KBM-7 (cell line): ENCODE measurements at regions not wholly inside any gene's neighbourhood (a gene's known extent, or its start where the extent isn't known, plus 50 kb on each side); places are given as distances from the start of the nearest gene placed in this dataset.

ENCODE experiments used
- DNase-seq: peaks from one replicate; pipeline ENCODE4 v3.0.0-alpha.2; 2015
- in situ Hi-C: fragments of 300-500 bp; cut with MboI; formaldehyde crosslinking; loops from 2 replicates; pipeline ENCODE4 v1.14.3; 2020; ENCODE audit warnings: low sequenced_read_pairs, low pct_unique_long_range_greater_than_20kb, mixed read lengths

- DNase-seq: no peak
- in situ Hi-C loops: no loop called here
Measured at GRCh38 chr4:11904846-11905739, 476.4 kb upstream of the HS3ST1 start.

GRCh38 chr4:11904117-11904535 is 475.4 kb upstream of the HS3ST1 start:
- DNase-seq: no peak
- in situ Hi-C loops: no loop called here

- in situ Hi-C loops: no loop called here
- DNase-seq: no peak
Measured at GRCh38 chr4:11901089-11901488, 472.4 kb upstream of the HS3ST1 start.

- in situ Hi-C loops: no loop called here
- DNase-seq: no peak
Measured at GRCh38 chr4:11900359-11900758, 471.7 kb upstream of the HS3ST1 start.

- in situ Hi-C loops: no loop called here
- DNase-seq: no peak
Measured at GRCh38 chr4:11898796-11899195, 470.1 kb upstream of the HS3ST1 start.

GRCh38 chr4:11895766-11896165 is 467.1 kb upstream of the HS3ST1 start:
- in situ Hi-C loops: no loop called here
- DNase-seq: no peak

- in situ Hi-C loops: no loop called here
- DNase-seq: no peak
Measured at GRCh38 chr4:11894977-11895376, 466.3 kb upstream of the HS3ST1 start.

GRCh38 chr4:11894221-11894620 is 465.5 kb upstream of the HS3ST1 start:
- no peak for DNase-seq
- in situ Hi-C loops: no loop called here

- no peak for DNase-seq
- in situ Hi-C loops: no loop called here
Measured at GRCh38 chr4:11889099-11889498, 460.4 kb upstream of the HS3ST1 start.

- DNase-seq: no peak
- in situ Hi-C loops: no loop called here
Measured at GRCh38 chr4:11881947-11882346, 453.3 kb upstream of the HS3ST1 start.

GRCh38 chr4:11881364-11881763 is 452.7 kb upstream of the HS3ST1 start:
- no peak for DNase-seq
- in situ Hi-C loops: no loop called here

GRCh38 chr4:11878241-11878640 is 449.5 kb upstream of the HS3ST1 start:
- no peak for DNase-seq
- in situ Hi-C loops: no loop called here

GRCh38 chr4:11876104-11876503 is 447.4 kb upstream of the HS3ST1 start:
- in situ Hi-C loops: no loop called here
- DNase-seq: no peak

- in situ Hi-C loops: no loop called here
- DNase-seq: no peak
Measured at GRCh38 chr4:11869191-11869870, 440.6 kb upstream of the HS3ST1 start.

- no peak for DNase-seq
- in situ Hi-C loops: no loop called here
Measured at GRCh38 chr4:11866391-11866790, 437.7 kb upstream of the HS3ST1 start.

- in situ Hi-C loops: no loop called here
Measured at GRCh38 chr4:11860996-11861395, 432.3 kb upstream of the HS3ST1 start.

GRCh38 chr4:11857881-11858280 is 429.2 kb upstream of the HS3ST1 start:
- in situ Hi-C loops: no loop called here
- DNase-seq: no peak

More at GRCh38 chr4:11860996-11861395, 432.3 kb upstream of the HS3ST1 start:
- DNase-seq: no peak

GRCh38 chr4:11847167-11847566 is 418.5 kb upstream of the HS3ST1 start:
- DNase-seq: no peak
- in situ Hi-C loops: no loop called here

- no peak for DNase-seq
- in situ Hi-C loops: no loop called here
Measured at GRCh38 chr4:11843927-11844326, 415.2 kb upstream of the HS3ST1 start.

- in situ Hi-C loops: no loop called here
- peak; percentile 1 for DNase-seq
Measured at GRCh38 chr4:11843340-11843739, 414.6 kb upstream of the HS3ST1 start.
